ENCODE measurements at regions not wholly inside any gene's neighbourhood (a gene's known extent, or its start where the extent isn't known, plus 50 kb on each side); places are given as distances from the start of the nearest gene placed in this dataset.

- Histone ChIP-seq H3K27ac (ENCODE audit: low read depth) (no peak overlapping the region), H3K36me3 (ENCODE audit: insufficient read depth) (no peaks in the 10 kb centered on the region), H2AFZ (no peak overlapping the region), H3K9me2 (ENCODE audit: insufficient read depth) (0 out of 2 replicates have a peak, but pooled peaks cover 8% of the 10 kb centered on the region), H3F3A (replicated peaks; ENCODE audit: low read depth) (no peaks in the 10 kb centered on the region), H3K4me2 (no peak overlapping the region), H4K20me1 (replicated peaks; ENCODE audit: insufficient read depth) (no peaks in the 10 kb centered on the region), H3K4me1 (ENCODE audit: insufficient read depth) (no peaks in the 10 kb centered on the region), H3K4me3 (no peak overlapping the region), H3K79me2 (replicated peaks; ENCODE audit: insufficient read depth) (no peaks in the 10 kb centered on the region), H3K27me3 (ENCODE audit: insufficient read depth) (no peaks in the 10 kb centered on the region)
- no peaks in the 10 kb centered on the region for H3K36me3 Mint-ChIP-seq (ENCODE audit: low read depth)
- no peaks in the 10 kb centered on the region for H3K9me3 Mint-ChIP-seq
- no peak for ATAC-seq
- H3K27me3 Mint-ChIP-seq (ENCODE audit: insufficient read depth, low read depth, poor library complexity): no peaks in the 10 kb centered on the region
- no peak overlapping the region for H3K27ac Mint-ChIP-seq
- no peak for DNase-seq (ENCODE audit: low spot score)
- TF ChIP-seq POLR2AphosphoS5 (IDR thresholded peaks at IDR 0.05; ENCODE audit: low read depth) (no peak), EZH2phosphoT487 (IDR thresholded peaks at IDR 0.05; ENCODE audit: unreplicated experiment) (no peak), ZNF114 (CRISPR knock-in tag; IDR thresholded peaks at IDR 0.05) (no peak), CREB1 (CRISPR knock-in tag; IDR thresholded peaks at IDR 0.05; ENCODE audit: low read depth) (no peak), ETS1 (IDR thresholded peaks at IDR 0.05) (no peak), NANOG (IDR thresholded peaks at IDR 0.05; ENCODE audit: borderline replicate concordance) (no peak), STAT1 (IDR thresholded peaks at IDR 0.05; ENCODE audit: unreplicated experiment) (no peak), ZNF331 (CRISPR knock-in tag; IDR thresholded peaks at IDR 0.05; ENCODE audit: low read depth) (no peak)
- TF ChIP-seq, protein P1, sequence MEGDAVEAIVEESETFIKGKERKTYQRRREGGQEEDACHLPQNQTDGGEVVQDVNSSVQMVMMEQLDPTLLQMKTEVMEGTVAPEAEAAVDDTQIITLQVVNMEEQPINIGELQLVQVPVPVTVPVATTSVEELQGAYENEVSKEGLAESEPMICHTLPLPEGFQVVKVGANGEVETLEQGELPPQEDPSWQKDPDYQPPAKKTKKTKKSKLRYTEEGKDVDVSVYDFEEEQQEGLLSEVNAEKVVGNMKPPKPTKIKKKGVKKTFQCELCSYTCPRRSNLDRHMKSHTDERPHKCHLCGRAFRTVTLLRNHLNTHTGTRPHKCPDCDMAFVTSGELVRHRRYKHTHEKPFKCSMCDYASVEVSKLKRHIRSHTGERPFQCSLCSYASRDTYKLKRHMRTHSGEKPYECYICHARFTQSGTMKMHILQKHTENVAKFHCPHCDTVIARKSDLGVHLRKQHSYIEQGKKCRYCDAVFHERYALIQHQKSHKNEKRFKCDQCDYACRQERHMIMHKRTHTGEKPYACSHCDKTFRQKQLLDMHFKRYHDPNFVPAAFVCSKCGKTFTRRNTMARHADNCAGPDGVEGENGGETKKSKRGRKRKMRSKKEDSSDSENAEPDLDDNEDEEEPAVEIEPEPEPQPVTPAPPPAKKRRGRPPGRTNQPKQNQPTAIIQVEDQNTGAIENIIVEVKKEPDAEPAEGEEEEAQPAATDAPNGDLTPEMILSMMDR (conservative IDR thresholded peaks at IDR 0.05; ENCODE audit: low read depth in 2 of 2): no peak
- TF ChIP-seq, protein P2, sequence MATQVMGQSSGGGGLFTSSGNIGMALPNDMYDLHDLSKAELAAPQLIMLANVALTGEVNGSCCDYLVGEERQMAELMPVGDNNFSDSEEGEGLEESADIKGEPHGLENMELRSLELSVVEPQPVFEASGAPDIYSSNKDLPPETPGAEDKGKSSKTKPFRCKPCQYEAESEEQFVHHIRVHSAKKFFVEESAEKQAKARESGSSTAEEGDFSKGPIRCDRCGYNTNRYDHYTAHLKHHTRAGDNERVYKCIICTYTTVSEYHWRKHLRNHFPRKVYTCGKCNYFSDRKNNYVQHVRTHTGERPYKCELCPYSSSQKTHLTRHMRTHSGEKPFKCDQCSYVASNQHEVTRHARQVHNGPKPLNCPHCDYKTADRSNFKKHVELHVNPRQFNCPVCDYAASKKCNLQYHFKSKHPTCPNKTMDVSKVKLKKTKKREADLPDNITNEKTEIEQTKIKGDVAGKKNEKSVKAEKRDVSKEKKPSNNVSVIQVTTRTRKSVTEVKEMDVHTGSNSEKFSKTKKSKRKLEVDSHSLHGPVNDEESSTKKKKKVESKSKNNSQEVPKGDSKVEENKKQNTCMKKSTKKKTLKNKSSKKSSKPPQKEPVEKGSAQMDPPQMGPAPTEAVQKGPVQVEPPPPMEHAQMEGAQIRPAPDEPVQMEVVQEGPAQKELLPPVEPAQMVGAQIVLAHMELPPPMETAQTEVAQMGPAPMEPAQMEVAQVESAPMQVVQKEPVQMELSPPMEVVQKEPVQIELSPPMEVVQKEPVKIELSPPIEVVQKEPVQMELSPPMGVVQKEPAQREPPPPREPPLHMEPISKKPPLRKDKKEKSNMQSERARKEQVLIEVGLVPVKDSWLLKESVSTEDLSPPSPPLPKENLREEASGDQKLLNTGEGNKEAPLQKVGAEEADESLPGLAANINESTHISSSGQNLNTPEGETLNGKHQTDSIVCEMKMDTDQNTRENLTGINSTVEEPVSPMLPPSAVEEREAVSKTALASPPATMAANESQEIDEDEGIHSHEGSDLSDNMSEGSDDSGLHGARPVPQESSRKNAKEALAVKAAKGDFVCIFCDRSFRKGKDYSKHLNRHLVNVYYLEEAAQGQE (IDR thresholded peaks at IDR 0.05; ENCODE audit: unreplicated experiment): no peak
- H3K4me3 Mint-ChIP-seq: no peak overlapping the region
- H3K4me1 Mint-ChIP-seq: no peaks in the 10 kb centered on the region
These were observed 115.2 kb downstream of the LIPG start for GRCh38 chr18:49677081-49677480.

DNA sequence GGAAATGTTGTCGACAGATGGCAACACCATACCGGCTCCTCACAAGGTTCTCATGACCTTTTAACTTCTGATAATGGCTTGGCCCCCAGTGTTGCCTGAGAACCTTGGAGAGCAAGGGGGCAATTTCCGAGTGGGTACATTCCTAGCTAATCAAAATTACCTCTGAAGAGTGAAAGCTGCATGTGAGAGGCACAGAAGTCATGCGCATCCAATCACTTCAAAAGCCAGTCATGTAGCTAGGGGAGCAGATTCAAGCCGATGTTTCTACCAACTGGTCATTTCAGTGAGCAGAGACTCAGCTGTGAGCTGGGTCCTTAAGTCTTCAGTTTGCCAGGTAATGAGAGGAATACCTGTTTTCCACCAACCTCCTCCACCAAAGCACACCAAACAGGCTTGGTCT lies 111.4 kb downstream of the LIPG start:
- Mint-ChIP-seq H3K27ac (no peak overlapping the region), H3K9me3 (no peaks in the 10 kb centered on the region), H3K27me3 (ENCODE audit: insufficient read depth, low read depth, poor library complexity) (peaks cover 3% of the 10 kb centered on the region), H3K4me1 (peaks cover 11% of the 10 kb centered on the region), H3K36me3 (ENCODE audit: low read depth) (no peaks in the 10 kb centered on the region), H3K4me3 (no peak overlapping the region)
- Histone ChIP-seq H3K4me1 (ENCODE audit: insufficient read depth) (no peaks in the 10 kb centered on the region; the same call in 1 of the 2 replicates), H3K9me2 (ENCODE audit: insufficient read depth) (0 out of 2 replicates have a peak, but pooled peaks cover 3% of the 10 kb centered on the region), H3F3A (replicated peaks; ENCODE audit: low read depth) (no peaks in the 10 kb centered on the region), H3K79me2 (replicated peaks; ENCODE audit: insufficient read depth) (no peaks in the 10 kb centered on the region), H3K27me3 (ENCODE audit: insufficient read depth) (no peaks in the 10 kb centered on the region), H3K36me3 (ENCODE audit: insufficient read depth) (no peaks in the 10 kb centered on the region), H4K20me1 (replicated peaks; ENCODE audit: insufficient read depth) (no peaks in the 10 kb centered on the region), H3K4me3 (no peak overlapping the region), H3K27ac (ENCODE audit: low read depth) (no peak overlapping the region), H2AFZ (no peak overlapping the region), H3K4me2 (no peak overlapping the region)
- no peak for ATAC-seq
- DNase-seq (ENCODE audit: low spot score): no peak
- TF ChIP-seq, protein P2 (IDR thresholded peaks at IDR 0.05; ENCODE audit: unreplicated experiment): no peak
- TF ChIP-seq STAT1 (IDR thresholded peaks at IDR 0.05; ENCODE audit: unreplicated experiment) (no peak), NANOG (IDR thresholded peaks at IDR 0.05; ENCODE audit: borderline replicate concordance) (no peak), EZH2phosphoT487 (IDR thresholded peaks at IDR 0.05; ENCODE audit: unreplicated experiment) (no peak), JUNB (IDR thresholded peaks at IDR 0.05; ENCODE audit: unreplicated experiment) (no peak), EZH2 (IDR thresholded peaks at IDR 0.05; ENCODE audit: low read depth, unreplicated experiment) (no peak), ZNF114 (CRISPR knock-in tag; IDR thresholded peaks at IDR 0.05) (no peak), ZNF331 (CRISPR knock-in tag; IDR thresholded peaks at IDR 0.05; ENCODE audit: low read depth) (no peak)
- TF ChIP-seq, protein P1 (conservative IDR thresholded peaks at IDR 0.05; ENCODE audit: low read depth in 2 of 2): no peak

Measured in GM23338 (cell line).